GM12878 (cell line): ENCODE measurements at regions not wholly inside any gene's neighbourhood (a gene's known extent, or its start where the extent isn't known, plus 50 kb on each side); places are given as distances from the start of the nearest gene placed in this dataset.

ENCODE experiments used
- ATAC-seq: fragments of 200-7000 bp; cut with Tn5 transposase; 3 replicates; pipeline ENCODE4 v1.9.1; 2020; ENCODE audit warnings: mild to moderate bottlenecking, moderate library complexity
- BruUV-seq: library from RNA; stranded (reverse); fragments of 400-500 nt; replicated peaks from 2 replicates; lab custom pipeline; 2021; lab: Mats Ljungman, UMichigan
- CTCF ChIA-PET: fragments of 300-600 bp; sonication (Branson Sonifier 250); formaldehyde crosslinking; extraction: SDS; loops from one replicate; lab custom pipeline; 2021; ENCODE audit warnings: inconsistent platforms; lab: Yijun Ruan, JAX
- POLR2A ChIA-PET: fragments of 350-600 bp; formaldehyde crosslinking; extraction: SDS; loops from one replicate; lab custom pipeline; 2021; ENCODE audit warnings: inconsistent platforms; lab: Charles Lee
- RAD21 ChIA-PET: fragments of 300-600 bp; sonication (Branson Sonifier 250); formaldehyde crosslinking; loops from one replicate; lab custom pipeline; 2023; ENCODE audit warnings: antibody characterized with exemption; ENCODE audit not compliant: unreplicated experiment; lab: Charles Lee
- SMC1A ChIA-PET: fragments of 300-600 bp; sonication (Branson Sonifier 250); formaldehyde crosslinking; loops from one replicate; lab custom pipeline; 2023; ENCODE audit not compliant: unreplicated experiment, uncharacterized antibody; lab: Charles Lee
- DNase-seq: peaks from one replicate; pipeline ENCODE4 v3.0.0-alpha.2; 2011; ENCODE audit warnings: low read depth, low spot score
- FAIRE-seq: peaks from 3 replicates; lab custom pipeline; 2011; peaks lifted over from hg19 to GRCh38; lab: Jason Lieb, UNC
- H2AFZ ChIP-seq: 2 replicates; pipeline ENCODE4 v1.6.0; 2011; ENCODE audit warnings: low read depth, low read length, control low read depth; ENCODE audit not compliant: control insufficient read depth
- H3K27ac ChIP-seq: 2 replicates; pipeline ENCODE4 v1.5.1; 2011; ENCODE audit warnings: control low read depth; ENCODE audit not compliant: control insufficient read depth, insufficient read depth
- H3K27me3 ChIP-seq, 2 experiments: replicated peaks in 1 of 2; 2 replicates each; pipeline versions ENCODE4 v1.6.0 to v1.6.1; 2011; ENCODE audit warnings: low read length in 1 of 2; ENCODE audit not compliant: control insufficient read depth in 2 of 2, insufficient read depth in 2 of 2
- H3K36me3 ChIP-seq, 2 experiments: 2 replicates each; pipeline ENCODE4 v1.5.1; 2011; ENCODE audit warnings: low read length in 1 of 2; ENCODE audit not compliant: control insufficient read depth in 2 of 2, insufficient read depth in 2 of 2
- H3K4me1 ChIP-seq: 2 replicates; pipeline ENCODE4 v1.6.1; 2011; ENCODE audit warnings: mild to moderate bottlenecking, low read length, moderate library complexity, mixed read lengths; ENCODE audit not compliant: control insufficient read depth, insufficient read depth
- H3K4me2 ChIP-seq: 2 replicates; pipeline ENCODE4 v1.6.0; 2011; ENCODE audit warnings: control low read depth; ENCODE audit not compliant: control insufficient read depth, insufficient read depth
- H3K4me3 ChIP-seq: fragments of 200-600 bp; sonication (generic); 2 replicates; pipeline ENCODE4 v1.5.1; 2016
- H3K79me2 ChIP-seq: 2 replicates; pipeline ENCODE4 v1.6.0; 2011; ENCODE audit warnings: low read length; ENCODE audit not compliant: control insufficient read depth, insufficient read depth
- H3K9ac ChIP-seq: 2 replicates; pipeline ENCODE4 v1.8.0; 2011; ENCODE audit warnings: low read length, control low read depth, mixed read lengths; ENCODE audit not compliant: control insufficient read depth, insufficient read depth
- H3K9me3 ChIP-seq: replicated peaks from 3 replicates; pipeline ENCODE4 v1.5.1; 2011; ENCODE audit warnings: mild to moderate bottlenecking, low read length; ENCODE audit not compliant: control insufficient read depth, insufficient read depth
- H4K20me1 ChIP-seq: 2 replicates; pipeline ENCODE4 v1.6.0; 2011; ENCODE audit not compliant: control insufficient read depth, insufficient read depth
- CTCF ChIP-seq, 3 experiments: IDR thresholded peaks in 2 of 3; conservative IDR thresholded peaks in 1 of 3; 2 replicates each; pipeline ENCODE4 v1.5.1; 2011; ENCODE audit warnings: low read depth in 3 of 3, low read length in 3 of 3, mild to moderate bottlenecking in 3 of 3, control low read depth in 2 of 3, moderate library complexity in 2 of 3, inconsistent platforms in 1 of 3, mixed read lengths in 1 of 3; ENCODE audit not compliant: control insufficient read depth in 2 of 3, insufficient read depth in 1 of 3; ENCODE audit errors: extremely low read depth in 1 of 3
- RAD21 ChIP-seq: IDR thresholded peaks from 2 replicates; pipeline ENCODE4 v1.6.1; 2011; ENCODE audit warnings: mild to moderate bottlenecking, low read depth, low read length, moderate library complexity; ENCODE audit not compliant: insufficient read depth
- ZBTB33 ChIP-seq: fragments of 450-650 bp; IDR thresholded peaks from 2 replicates; pipeline ENCODE4 v1.6.1; 2017; ENCODE audit warnings: mild to moderate bottlenecking
- WGBS: methylation state at CpG from one replicate; pipeline ENCODE4 v1.1.6; 2016; ENCODE audit warnings: low lambda C conversion rate; ENCODE audit not compliant: insufficient replicate concordance, insufficient coverage; ENCODE audit errors: missing lambda C conversion rate; 5-methylcytosine and 5-hydroxymethylcytosine counted together
- in situ Hi-C: fragments of 300-500 bp; cut with MboI; formaldehyde crosslinking; loops from 9 replicates; pipeline ENCODE4 v1.14.3; 2018; ENCODE audit warnings: mixed read lengths
- intact Hi-C: fragments of 100-400 bp; cut with micrococcal nuclease; formaldehyde crosslinking; loops from one replicate; pipeline ENCODE4 v1.14.2; 2022; ENCODE audit not compliant: unreplicated experiment

DNA sequence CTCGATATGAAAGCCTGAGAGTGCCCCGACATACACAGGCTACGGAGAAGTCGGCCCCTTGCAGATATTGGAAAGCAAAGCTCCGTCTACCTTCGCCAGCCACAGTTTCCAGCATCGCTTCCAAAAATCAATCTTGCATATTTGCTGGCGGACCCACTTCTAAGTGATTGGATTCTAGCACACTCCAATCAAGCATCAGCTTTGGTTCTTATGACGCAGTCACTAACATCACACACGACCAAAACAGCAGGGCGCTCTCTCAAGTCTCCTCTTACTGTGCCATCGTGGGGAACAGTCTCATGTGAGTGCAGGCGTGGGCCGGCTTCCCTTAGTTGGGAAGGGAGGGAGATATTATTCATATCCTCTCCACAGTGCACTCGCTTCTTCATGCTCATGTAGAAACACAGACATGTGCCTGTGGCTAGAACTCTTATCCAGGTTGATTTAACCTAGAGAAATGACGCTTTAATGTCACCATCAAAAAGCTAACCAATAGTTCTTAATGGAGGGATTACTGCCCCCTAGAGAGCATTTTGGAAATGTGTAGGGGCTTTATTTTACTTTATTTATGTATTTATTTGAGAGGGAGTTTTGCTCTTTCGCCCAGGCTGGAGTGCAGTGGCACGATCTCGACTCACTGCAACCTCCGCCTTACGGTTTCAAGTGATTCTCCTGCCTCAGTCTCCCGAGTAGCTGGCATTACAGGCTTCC lies 229.8 kb downstream of the SOD2 start:
- Histone ChIP-seq H3K4me2 (no peak overlapping the region), H3K4me3 (no peak overlapping the region), H4K20me1 (no peaks in the 10 kb centered on the region), H3K9ac (no peak overlapping the region), H3K9me3 (no peaks in the 10 kb centered on the region), H3K27ac (no peak overlapping the region)
- WGBS, result 77% methylated on average over 22 of the region's 22 CpGs
- CTCF ChIA-PET, result interaction anchor here (1.3 to 2.5 kb wide), 3 partner anchors 12 to 210 kb away, joined by 3 to 8 read pairs (median 5); no protein-coding TSS in a partner anchor
- FAIRE-seq (no peak), DNase-seq (no peak), ATAC-seq (no peak)
- no TSS peak for BruUV-seq
- TF ChIP-seq RAD21 (peak; percentile 21; the same call in 1 of the 2 replicates), ZBTB33 (no peak), CTCF (IDR thresholded peaks at IDR 0.05 in 2 of 3, conservative IDR thresholded peaks at IDR 0.05 in 1 of 3; ENCODE audit: control insufficient read depth in 2 of 3, extremely low read depth in 1 of 3, insufficient read depth in 1 of 3, low read depth in 3 of 3, low read length in 3 of 3) (peak in 2 of 3 experiments; percentile 9 to 30; a peak in 1 of 6 replicates)
- TF ChIP-seq, all 136 proteins: peak for 2
- RAD21 ChIA-PET, result interaction anchor here (0.7 kb wide), 1 partner anchor 210 kb away, joined by 3 read pairs; no protein-coding TSS in a partner anchor
- intact Hi-C loops (loop anchor here (1.0 kb wide), 1 partner anchor 289 kb away; no protein-coding TSS in a partner anchor), in situ Hi-C loops (loop anchor here (25.0 kb wide), 1 partner anchor 451 kb away; the partner anchor contains the start of gene RSPH3)
- POLR2A ChIA-PET, result no interaction called here
- H3K79me2 ChIP-seq, result no peaks in the 10 kb centered on the region
- peaks cover 16% of the 10 kb centered on the region for H3K4me1 ChIP-seq
- no peaks in the 10 kb centered on the region for H3K27me3 ChIP-seq
- no peak overlapping the region for H2AFZ ChIP-seq
- H3K36me3 ChIP-seq, result no peaks in the 10 kb centered on the region
- SMC1A ChIA-PET, result interaction anchor here (1.0 kb wide), 1 partner anchor 210 kb away, joined by 3 read pairs; no protein-coding TSS in a partner anchor
